ENCODE measurements at regions not wholly inside any gene's neighbourhood (a gene's known extent, or its start where the extent isn't known, plus 50 kb on each side); places are given as distances from the start of the nearest gene placed in this dataset.

DNA sequence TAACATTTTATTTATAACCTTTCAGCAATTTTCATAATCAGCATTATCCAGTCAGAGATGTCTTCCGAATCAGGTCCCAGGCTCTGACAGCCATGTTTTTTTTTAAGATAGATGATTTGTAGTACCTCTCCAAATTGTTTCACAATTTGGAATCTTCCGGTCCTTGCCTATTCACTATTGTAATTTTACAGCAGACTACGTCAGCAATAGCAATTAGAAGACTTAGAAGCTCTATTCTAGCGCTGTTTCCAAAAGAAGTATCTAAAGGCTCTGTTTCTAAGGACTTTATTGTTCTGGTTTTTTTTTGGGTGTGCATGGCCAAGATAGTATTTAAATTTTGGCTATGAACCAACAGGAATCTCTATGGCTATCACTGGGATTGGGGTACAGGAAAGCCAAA is 94.6 kb upstream of the PELI1 start:
- no peak for DNase-seq (ENCODE audit: extremely low read depth, insufficient read length)
- TF ChIP-seq, protein P1, sequence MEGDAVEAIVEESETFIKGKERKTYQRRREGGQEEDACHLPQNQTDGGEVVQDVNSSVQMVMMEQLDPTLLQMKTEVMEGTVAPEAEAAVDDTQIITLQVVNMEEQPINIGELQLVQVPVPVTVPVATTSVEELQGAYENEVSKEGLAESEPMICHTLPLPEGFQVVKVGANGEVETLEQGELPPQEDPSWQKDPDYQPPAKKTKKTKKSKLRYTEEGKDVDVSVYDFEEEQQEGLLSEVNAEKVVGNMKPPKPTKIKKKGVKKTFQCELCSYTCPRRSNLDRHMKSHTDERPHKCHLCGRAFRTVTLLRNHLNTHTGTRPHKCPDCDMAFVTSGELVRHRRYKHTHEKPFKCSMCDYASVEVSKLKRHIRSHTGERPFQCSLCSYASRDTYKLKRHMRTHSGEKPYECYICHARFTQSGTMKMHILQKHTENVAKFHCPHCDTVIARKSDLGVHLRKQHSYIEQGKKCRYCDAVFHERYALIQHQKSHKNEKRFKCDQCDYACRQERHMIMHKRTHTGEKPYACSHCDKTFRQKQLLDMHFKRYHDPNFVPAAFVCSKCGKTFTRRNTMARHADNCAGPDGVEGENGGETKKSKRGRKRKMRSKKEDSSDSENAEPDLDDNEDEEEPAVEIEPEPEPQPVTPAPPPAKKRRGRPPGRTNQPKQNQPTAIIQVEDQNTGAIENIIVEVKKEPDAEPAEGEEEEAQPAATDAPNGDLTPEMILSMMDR (IDR thresholded peaks at IDR 0.05; ENCODE audit: insufficient read depth, low read length, poor library complexity, severe bottlenecking) = no peak
- H3K4me3 ChIP-seq (replicated peaks; ENCODE audit: low read depth, low read length) = no peak overlapping the region
- H3K27me3 ChIP-seq (replicated peaks; ENCODE audit: control insufficient read depth, insufficient read depth, low read length) = no peaks in the 10 kb centered on the region
- peaks cover 2% of the 10 kb centered on the region; the same call in 1 of the 2 replicates for H3K36me3 ChIP-seq (ENCODE audit: control insufficient read depth, insufficient read depth, low read length)

DNA sequence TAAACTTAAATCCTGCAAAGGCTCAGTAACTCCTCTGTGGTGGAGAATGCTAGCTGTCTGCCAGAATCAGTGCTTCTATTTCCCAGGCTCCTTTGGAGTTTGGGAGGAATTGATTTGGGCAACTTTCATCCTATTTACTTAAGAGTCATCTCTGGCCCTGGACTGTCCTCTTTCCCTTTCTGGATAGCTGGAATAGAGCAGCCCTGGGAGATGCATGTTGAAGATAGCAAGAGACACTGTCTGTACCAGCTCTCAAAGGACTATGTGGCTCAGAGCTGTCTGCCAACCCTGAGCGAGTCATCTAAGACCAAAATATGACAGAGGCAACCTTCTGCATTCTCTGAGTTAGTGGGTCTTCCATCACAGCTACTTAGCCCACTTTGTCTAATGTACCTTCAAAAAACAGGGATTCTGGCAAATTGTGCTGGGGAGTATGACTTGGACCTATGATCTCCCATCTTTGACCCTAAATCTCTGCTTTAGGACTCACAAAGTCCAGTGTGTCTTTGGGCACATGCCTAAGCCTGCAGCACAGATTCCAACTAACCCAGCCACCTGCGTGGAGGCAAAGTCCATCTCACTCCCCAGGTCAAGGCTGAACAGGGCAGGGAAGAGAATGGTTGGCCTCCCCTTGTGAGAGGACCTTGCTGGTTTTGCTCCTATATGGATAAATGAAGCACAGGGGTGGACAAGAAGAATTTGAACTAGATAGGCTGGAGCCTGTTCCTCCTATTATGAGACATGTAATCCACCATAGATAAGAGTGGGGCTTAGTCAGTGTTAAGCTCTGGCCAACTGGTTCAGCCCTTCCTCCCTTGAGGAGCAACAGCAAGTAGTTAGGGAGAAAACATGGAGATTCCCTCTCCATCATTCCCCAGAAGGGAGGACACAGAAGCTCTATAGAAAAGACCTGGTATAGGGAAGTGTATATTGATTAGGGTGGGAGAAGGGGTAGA is 99.1 kb upstream of the PELI1 start:
- DNase-seq (ENCODE audit: extremely low read depth, insufficient read length) = no peak
- H3K27me3 ChIP-seq (replicated peaks; ENCODE audit: control insufficient read depth, insufficient read depth, low read length) = no peaks in the 10 kb centered on the region
- TF ChIP-seq, protein P1 (IDR thresholded peaks at IDR 0.05; ENCODE audit: insufficient read depth, low read length, poor library complexity, severe bottlenecking) = no peak
- H3K4me3 ChIP-seq (replicated peaks; ENCODE audit: low read depth, low read length) = no peak overlapping the region
- H3K36me3 ChIP-seq (ENCODE audit: control insufficient read depth, insufficient read depth, low read length) = peaks cover 2% of the 10 kb centered on the region; the same call in 1 of the 2 replicates

DNA sequence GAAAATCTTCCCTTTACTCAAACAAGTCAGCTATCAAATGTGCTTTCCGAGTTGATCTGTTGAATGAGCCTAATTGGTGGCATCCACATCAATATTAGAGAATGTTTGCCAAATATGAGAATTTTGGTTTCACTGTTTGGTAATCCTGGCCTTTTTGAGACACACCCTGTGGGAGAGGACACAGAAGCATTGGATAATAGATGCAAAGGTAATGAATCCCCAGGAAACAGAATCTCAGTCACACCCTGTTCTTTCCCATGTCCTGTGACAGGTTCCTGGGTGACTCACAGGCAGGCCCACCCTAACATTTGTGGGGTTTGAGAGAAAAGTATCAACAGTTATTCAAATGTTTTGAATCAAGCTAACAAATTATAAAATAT is 99.8 kb upstream of the PELI1 start:
- Histone ChIP-seq H3K36me3 (ENCODE audit: control insufficient read depth, insufficient read depth, low read length) (peaks cover 2% of the 10 kb centered on the region; the same call in 1 of the 2 replicates), H3K27me3 (replicated peaks; ENCODE audit: control insufficient read depth, insufficient read depth, low read length) (no peaks in the 10 kb centered on the region), H3K4me3 (replicated peaks; ENCODE audit: low read depth, low read length) (no peak overlapping the region)
- TF ChIP-seq, protein P1 (IDR thresholded peaks at IDR 0.05; ENCODE audit: insufficient read depth, low read length, poor library complexity, severe bottlenecking) = no peak
- no peak for DNase-seq (ENCODE audit: extremely low read depth, insufficient read length)

DNA sequence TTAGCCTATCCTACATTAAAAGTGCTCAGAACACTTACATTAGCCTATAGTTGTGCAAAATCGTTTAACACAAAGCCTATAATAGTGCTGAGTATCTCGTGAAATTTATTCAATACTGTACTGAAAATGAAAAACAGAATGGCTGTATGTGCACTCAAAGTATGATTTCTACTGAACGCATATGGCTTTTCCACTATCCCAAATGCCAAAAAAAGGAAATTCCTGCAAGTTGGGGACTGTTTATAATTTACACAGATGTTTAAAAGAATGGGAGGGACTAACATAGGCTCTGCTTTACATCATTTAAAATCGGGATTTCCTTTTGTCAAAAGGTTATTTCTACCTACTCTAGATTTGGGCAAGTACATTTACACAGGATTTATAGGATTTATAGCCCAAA is 101.4 kb upstream of the PELI1 start:
- Histone ChIP-seq H3K27me3 (replicated peaks; ENCODE audit: control insufficient read depth, insufficient read depth, low read length) (no peaks in the 10 kb centered on the region), H3K4me3 (replicated peaks; ENCODE audit: low read depth, low read length) (no peak overlapping the region), H3K36me3 (ENCODE audit: control insufficient read depth, insufficient read depth, low read length) (peaks cover 2% of the 10 kb centered on the region; the same call in 1 of the 2 replicates)
- TF ChIP-seq, protein P1 (IDR thresholded peaks at IDR 0.05; ENCODE audit: insufficient read depth, low read length, poor library complexity, severe bottlenecking) = no peak
- DNase-seq (ENCODE audit: extremely low read depth, insufficient read length) = no peak

DNA sequence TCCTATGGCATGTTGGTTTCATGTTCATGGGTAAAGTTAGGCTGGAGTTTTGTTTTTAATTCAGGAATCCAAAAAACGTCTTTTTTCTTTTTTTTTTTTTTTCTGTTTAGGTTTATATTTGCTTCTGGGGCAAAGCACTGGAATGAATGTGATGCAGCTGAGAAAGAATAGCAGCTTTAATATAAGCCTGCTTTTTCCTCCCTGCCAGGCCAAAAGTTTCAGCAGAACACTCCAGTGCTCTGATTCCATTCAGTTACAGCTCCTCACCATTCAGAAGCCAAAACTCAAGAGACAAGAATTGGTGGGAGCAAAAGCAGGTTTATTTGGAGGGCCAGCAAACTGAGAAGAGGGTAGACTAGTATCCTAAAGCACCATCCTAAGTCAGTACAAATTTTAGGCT is 102.7 kb upstream of the PELI1 start:
- TF ChIP-seq, protein P1 (IDR thresholded peaks at IDR 0.05; ENCODE audit: insufficient read depth, low read length, poor library complexity, severe bottlenecking) = no peak
- Histone ChIP-seq H3K36me3 (ENCODE audit: control insufficient read depth, insufficient read depth, low read length) (peaks cover 2% of the 10 kb centered on the region; the same call in 1 of the 2 replicates), H3K4me3 (replicated peaks; ENCODE audit: low read depth, low read length) (no peak overlapping the region), H3K27me3 (replicated peaks; ENCODE audit: control insufficient read depth, insufficient read depth, low read length) (no peaks in the 10 kb centered on the region)
- no peak for DNase-seq (ENCODE audit: extremely low read depth, insufficient read length)

All from GM06990 (cell line).